ENCODE measurements at regions not wholly inside any gene's neighbourhood (a gene's known extent, or its start where the extent isn't known, plus 50 kb on each side); places are given as distances from the start of the nearest gene placed in this dataset.
"Not testable (repeated sequence)": the region's sequence is repeated elsewhere in the genome, so short reads cannot be mapped to it uniquely, and the experiment has no call there.

DNA sequence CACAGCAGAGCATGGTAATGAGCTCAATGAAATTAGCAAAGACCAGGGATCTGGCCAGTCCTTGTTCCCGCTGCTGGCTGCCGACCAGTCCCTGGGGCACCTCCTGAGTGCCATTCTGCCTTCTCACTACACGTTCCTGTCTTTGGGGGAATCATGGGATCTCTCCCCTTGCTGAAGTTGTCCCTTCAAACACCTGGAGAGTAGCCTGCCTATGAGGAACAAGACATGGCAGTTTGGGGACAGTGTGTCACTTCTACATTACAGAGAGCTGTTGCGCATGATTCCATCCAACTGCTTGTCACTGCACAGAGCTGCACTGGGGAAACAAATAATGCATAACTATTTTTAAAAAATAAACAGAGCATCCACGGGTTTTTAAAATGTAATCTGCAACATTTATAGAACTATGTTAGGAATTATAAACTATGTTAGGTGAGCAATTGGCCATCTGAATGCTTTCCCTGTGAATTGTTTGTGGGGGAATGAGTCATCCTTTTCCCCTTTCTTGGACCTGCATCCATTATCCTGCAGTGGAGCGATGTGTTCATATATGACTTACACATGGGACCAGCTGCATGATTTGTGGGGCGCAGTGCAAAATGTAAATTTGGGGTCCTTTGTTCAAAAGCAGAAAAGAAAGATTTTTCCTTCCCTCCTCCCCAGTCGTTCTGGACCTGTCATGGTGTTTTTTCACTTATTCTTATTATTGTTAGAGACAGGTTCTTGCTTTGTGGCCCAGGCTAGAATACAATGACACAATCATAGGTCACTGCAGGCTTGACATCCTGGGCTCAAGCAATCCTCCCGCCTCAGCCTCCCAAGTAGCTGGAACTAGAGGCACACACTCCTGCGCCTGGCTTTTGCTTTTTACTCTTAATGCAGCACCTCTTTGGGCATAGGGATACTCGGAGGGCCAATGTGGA is 115.0 kb upstream of the TBL1X start:
- no peak for DNase-seq

DNA sequence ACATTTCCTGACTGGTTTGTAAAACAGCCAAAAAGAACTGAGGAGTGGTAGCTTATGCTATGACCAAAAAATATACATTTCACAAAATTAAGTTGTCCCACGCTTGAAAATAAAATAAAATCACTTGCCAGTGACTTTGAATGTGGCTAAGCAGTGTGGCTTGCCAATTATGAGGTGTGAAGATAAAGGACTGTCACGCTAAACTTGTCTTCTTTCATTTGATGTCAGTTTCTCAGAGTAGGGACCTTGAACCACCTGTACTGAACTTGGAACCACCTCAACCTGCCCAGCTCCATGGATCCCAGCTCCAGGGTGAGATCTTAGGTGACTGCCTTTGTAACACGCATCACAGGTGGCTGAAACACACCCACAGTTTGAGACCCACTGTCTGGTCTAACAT is 113.7 kb upstream of the TBL1X start:
- DNase-seq = no peak

DNA sequence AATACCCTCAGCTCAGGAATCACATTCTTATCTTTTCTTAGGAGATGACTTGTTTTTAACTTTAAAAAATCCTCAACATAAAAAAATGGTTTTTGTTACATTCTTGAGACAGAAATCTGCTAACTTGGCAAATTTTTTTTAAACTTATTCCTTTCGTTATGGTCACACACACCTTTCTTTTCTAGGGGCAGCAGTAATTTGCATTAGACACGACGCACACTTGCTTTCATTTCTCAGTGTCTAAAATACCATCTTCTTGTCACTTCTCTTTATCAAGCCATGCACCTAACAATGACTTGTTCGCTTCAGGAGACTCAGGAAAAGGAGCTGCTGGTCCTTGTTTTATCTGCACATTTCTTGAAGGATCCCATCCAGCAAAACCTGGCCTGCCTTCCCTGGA is 112.6 kb upstream of the TBL1X start:
- no peak for DNase-seq

DNA sequence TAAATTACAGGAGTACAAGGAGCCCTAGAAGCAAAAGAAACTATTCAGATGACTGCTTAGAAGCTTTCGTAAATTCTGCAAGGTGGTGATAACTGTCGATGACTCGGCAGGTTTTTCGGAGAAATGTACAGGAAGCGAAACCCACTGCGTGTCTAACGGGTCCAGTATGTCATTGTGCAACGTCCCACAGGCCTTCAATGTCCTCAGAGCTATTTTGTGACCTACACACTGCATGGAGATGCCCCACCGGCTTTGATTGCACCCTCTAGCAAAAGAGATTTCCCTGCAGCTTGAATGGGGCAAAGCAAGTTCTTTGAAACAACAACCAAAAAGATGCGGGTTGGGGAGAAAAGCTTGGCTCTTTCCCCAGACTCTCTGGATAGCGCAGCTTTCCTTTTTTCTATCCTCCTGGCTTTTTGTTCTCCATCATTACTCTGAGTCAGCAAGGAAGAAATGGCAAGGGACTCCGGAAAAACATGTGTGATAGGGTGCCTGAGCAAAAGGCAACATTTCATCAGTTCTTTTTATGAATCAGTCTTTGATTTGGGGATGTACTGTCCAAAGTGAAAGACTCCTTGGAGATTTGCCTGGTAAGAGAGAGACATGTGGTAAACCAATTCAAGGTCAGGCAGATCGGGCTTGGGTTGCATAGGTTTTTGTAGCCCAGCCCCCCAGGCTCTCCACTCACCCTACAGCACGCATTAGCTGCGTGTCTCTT is 112.0 kb upstream of the TBL1X start:
- DNase-seq = no peak

DNA sequence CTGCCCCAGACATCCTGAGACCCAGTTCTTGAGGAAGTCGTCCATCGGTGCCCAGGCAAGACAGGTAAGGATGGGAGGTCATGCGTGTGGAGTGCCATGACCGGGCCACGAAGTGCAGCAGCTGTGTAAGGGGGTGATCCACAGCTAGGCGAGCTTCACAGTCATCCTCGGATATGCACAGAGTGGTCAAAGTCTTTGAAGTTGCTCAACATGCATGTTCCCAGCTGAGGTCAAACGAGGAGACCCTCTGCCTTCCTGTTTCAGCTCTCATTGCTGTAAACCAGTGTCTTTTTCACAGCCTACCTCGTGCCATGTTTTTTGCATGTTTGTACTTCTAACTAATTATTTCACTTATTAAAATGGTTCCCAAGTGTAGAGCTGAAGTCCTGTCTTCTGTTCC is 109.9 kb upstream of the TBL1X start:
- DNase-seq = no peak

DNA sequence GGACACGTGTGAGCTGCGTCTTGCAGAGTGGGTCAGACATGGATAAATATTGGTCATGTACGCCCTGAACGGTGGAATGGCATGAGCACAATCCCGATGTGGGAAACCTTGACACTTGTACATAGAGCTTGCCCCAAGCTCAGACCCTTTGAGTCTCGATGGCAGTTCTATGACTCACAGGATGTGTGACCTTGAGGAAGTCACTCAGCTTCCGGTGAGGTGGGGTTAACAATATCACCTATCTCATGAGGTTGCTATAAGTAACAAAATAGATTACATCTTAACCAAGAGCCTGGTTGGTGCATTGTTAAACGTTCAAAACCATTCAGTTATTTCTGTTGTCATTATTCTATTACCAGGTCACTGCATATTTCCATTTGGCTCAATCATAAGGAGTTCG is 109.1 kb upstream of the TBL1X start:
- no peak for DNase-seq

DNA sequence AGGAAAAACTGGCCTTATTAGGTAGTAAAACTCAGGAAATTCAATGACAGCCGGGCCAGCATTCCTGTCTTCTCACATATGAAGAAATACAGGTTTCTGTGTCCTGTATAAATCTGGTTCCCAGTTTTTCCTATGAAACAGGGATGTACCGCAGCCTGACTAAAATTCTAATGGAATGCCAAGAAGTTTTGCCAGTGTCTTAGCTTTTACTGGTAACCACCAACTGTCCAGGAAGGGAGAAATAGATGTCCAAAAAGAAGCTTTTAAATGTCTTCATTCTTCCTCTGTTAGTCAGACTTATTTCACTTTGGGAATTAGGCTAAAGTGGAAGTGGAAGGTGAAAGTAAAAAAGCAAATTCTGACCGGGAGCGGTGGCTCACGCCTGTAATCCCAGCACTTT is 108.0 kb upstream of the TBL1X start:
- no peak for DNase-seq

DNA sequence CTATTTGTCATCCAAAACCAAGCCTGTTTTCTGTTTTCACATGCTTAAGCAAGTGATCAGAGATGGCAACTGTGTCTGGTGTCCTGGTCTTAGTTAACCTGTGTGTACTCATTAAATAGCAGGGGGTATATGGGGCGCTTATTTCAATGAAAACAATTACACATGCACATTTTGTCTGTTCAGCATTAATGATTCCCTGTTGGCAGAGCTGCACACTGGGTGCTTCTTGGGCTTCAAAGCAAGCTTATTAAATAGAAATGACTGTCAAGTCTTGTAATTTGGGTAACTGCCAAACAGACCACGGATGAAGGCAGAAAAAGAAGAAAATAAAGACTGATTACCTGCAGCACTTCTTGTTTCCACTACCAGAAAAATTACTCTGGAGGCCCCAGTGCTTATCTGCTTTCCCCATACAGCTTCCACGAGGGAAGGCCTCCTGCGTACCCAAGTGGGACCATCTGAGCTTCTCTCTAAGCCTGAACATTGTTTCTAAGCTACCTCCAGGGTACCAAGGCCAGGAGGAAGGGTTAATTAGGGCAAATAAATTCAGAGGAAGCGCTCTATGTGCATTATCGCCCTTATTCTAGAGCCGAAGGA is 107.2 kb upstream of the TBL1X start:
- DNase-seq = no peak

- no peak for DNase-seq
Observed at GRCh38 chrX:9362363-9362928, 102.4 kb upstream of the TBL1X start.

DNA sequence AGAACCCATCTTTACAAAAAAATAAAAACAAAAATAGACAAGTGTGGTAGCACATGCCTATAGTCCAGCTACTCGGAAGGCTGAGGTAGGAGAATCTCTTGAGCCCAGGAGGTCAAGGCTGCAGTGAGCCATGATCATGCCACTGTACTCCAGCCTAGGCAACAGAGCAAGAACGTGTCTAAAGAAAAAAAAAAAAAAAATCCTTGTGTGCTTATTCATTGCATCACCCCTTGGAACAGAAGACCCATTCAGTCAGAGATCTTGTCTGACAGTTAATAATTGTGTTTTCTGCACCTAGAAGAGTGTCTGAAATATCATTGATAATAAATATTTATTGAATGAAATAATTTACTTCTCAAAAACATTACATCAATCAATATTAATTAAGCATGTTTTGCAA is 97.4 kb upstream of the TBL1X start:
- DNase-seq = no peak

DNA sequence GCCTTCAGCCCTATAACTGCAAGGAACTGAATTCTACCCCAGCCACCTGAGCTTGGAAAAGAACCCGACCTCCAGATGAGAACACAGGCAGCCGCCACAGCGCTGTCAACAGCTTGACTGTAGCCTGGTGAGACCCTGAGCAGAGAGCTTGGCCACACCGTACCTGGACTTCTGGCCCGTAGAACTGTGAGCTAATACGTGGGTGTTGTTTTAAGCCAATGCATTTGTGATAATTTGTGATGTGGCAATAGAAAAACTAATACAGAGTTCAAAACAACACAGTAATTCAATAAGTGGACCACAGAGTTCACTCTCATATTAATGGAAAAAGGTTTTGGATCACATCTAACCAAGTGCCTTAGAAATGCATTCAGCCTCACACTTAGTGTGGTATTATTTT is 96.6 kb upstream of the TBL1X start:
- DNase-seq = no peak

- no peak for DNase-seq
Observed at GRCh38 chrX:9369802-9370291, 95.0 kb upstream of the TBL1X start.

GRCh38 chrX:9370893-9371292 is 94.0 kb upstream of the TBL1X start:
- DNase-seq = no peak

GRCh38 chrX:9372866-9373265 is 92.0 kb upstream of the TBL1X start:
- no peak for DNase-seq

DNA sequence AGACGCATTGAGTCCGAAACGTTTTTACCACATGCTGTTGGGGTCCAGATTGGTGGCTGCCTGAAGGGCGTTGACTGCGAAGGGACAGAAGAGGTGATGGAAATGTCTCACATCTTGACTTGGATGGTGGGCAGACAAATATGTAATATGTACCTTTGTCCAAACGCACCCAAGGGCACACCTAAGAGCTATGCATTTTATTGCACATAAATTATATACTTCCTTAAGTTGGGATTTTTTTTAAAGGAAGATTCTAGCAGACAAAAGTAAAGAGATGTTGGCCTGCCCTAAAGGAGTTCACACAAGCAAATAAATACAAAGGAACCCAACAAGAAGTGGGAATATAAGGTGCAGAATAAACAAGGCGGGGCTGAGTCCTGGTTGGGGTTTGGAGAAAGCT is 91.1 kb upstream of the TBL1X start:
- DNase-seq = no peak

GRCh38 chrX:9374555-9374954 is 90.3 kb upstream of the TBL1X start:
- DNase-seq = no peak

- DNase-seq = no peak
Observed at GRCh38 chrX:9376111-9376510, 88.7 kb upstream of the TBL1X start.

DNA sequence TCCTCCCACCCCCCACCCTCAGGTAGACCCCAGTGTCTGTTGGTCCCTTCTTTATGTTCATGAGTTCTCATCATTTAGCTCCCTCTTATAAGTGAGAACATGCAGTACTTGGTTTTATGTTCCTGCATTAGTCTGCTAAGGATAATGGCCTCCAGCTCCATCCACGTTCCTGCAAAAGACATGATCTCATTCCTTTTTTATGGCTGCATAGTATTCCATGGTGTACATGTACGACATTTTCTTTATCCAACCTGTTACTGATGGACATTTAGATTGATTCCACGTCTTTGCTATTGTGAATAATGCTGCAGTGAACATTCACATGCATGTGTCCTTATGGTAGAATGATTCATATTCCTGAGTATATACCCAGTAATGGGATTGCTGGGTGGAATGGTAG is 87.6 kb upstream of the TBL1X start:
- DNase-seq = not testable (repeated sequence)

GRCh38 chrX:9378980-9379696 is 85.7 kb upstream of the TBL1X start:
- no peak for DNase-seq

DNA sequence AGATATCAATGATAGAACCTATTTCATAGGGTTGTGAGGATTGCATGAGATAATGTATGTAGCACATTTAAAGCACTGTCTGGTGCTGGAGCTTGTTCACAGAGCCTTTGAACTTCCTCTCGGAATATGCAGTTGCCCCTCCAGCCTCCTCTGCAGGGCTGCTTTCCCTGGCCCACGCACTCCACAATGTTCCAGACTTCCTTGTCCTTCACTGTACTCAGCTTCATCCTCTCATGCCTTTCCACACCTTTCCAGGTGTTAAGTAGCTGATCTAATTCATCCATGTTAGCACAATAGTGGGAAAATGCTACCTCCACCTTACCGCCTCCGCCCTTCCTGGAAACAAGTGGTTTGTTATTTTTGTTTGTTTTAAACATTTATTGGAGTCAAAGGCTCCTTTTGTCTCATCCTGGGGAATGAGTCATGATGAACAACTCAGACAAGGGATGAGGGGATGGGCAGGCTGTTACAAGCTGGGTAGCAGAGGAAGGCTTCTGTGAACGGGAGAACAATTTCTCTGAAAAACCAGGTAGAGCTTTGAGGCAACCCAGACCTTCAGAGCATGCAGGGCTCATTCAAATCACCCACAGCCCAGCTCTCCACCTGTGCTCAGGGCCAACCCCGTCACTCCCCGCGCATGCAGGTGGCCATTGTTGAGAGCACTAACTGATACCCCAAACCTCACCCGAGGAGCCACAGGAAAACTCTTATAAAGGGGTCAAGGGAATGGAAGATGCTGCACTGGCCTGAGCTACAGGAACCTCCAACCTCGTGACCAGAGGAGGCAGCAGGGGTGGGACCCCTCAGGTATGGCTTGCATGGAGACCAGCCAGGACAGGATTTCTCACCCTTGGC is 84.9 kb upstream of the TBL1X start:
- no peak for DNase-seq

- no peak for DNase-seq
Observed at GRCh38 chrX:9383655-9384054, 81.2 kb upstream of the TBL1X start.

- no peak for DNase-seq
Observed at GRCh38 chrX:9388450-9388849, 76.4 kb upstream of the TBL1X start.
